ENCODE measurements at regions not wholly inside any gene's neighbourhood (a gene's known extent, or its start where the extent isn't known, plus 50 kb on each side); places are given as distances from the start of the nearest gene placed in this dataset.

DNA sequence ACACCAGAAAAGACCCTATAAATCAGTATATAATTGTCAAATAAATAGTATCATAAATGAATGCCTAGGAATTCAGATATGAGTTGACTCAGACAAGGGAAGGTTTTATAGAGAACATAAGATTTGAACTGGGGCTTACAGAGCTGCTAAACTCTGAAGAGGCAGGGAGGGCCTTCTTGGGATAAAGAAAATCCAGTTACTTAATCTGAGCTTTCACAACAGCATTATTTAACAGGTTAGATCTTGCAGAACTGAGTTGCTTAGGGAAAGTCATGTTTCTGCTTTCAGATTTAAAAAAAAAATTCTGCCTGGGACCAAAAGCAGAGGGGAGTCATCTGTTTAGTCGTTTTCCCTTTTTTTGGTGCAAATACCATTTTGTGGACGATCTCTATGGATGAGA, 594.8 kb upstream of the FZD8 start:
- no peak overlapping the region for H2AFZ ChIP-seq (ENCODE audit: low read depth)
- H3K9ac ChIP-seq, result no peak overlapping the region
- no peak overlapping the region for H3K4me2 ChIP-seq
- no peaks in the 10 kb centered on the region for H3K27me3 ChIP-seq (ENCODE audit: insufficient read depth, low read depth)
- H4K20me1 ChIP-seq (ENCODE audit: insufficient read depth), result no peaks in the 10 kb centered on the region
- H3K4me1 ChIP-seq (ENCODE audit: low read depth, poor library complexity, severe bottlenecking), result no peaks in the 10 kb centered on the region
- no peak overlapping the region for H3K4me3 ChIP-seq (IDR thresholded peaks at IDR 0.05; ENCODE audit: insufficient read depth, low read depth, low read length)
- H3K79me2 ChIP-seq (ENCODE audit: insufficient read depth, low read depth), result no peaks in the 10 kb centered on the region
- H3K36me3 ChIP-seq (ENCODE audit: insufficient read depth), result no peaks in the 10 kb centered on the region
- TF ChIP-seq, protein P1, sequence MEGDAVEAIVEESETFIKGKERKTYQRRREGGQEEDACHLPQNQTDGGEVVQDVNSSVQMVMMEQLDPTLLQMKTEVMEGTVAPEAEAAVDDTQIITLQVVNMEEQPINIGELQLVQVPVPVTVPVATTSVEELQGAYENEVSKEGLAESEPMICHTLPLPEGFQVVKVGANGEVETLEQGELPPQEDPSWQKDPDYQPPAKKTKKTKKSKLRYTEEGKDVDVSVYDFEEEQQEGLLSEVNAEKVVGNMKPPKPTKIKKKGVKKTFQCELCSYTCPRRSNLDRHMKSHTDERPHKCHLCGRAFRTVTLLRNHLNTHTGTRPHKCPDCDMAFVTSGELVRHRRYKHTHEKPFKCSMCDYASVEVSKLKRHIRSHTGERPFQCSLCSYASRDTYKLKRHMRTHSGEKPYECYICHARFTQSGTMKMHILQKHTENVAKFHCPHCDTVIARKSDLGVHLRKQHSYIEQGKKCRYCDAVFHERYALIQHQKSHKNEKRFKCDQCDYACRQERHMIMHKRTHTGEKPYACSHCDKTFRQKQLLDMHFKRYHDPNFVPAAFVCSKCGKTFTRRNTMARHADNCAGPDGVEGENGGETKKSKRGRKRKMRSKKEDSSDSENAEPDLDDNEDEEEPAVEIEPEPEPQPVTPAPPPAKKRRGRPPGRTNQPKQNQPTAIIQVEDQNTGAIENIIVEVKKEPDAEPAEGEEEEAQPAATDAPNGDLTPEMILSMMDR (conservative IDR thresholded peaks at IDR 0.05; ENCODE audit: low read depth, low read length), result no peak
- H3K27ac ChIP-seq, result no peak overlapping the region

DNA sequence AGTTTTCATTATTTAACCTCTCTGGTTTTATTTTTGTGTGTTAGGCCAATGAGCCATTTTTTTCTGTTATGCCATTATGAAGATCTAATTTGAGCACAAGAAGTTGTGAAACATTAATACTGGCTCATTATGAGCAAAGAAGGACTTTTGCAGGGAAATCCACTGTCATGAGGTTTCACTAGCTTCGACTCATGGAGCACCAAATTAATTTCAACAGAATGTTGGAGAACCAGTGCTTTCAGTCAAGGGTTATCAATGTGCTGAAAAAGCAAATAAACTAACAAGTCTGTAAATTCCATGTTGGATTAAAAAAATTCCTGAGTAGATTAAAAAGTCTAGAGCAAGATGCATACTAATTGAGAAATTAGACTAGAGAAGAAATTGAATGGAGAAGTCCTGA, 594.2 kb upstream of the FZD8 start:
- H3K4me1 ChIP-seq (ENCODE audit: low read depth, poor library complexity, severe bottlenecking), result no peaks in the 10 kb centered on the region
- H3K4me2 ChIP-seq, result no peak overlapping the region
- no peak overlapping the region for H3K4me3 ChIP-seq (IDR thresholded peaks at IDR 0.05; ENCODE audit: insufficient read depth, low read depth, low read length)
- TF ChIP-seq, protein P1 (conservative IDR thresholded peaks at IDR 0.05; ENCODE audit: low read depth, low read length), result no peak
- H3K27me3 ChIP-seq (ENCODE audit: insufficient read depth, low read depth), result no peaks in the 10 kb centered on the region
- H2AFZ ChIP-seq (ENCODE audit: low read depth), result no peak overlapping the region
- no peaks in the 10 kb centered on the region for H3K79me2 ChIP-seq (ENCODE audit: insufficient read depth, low read depth)
- no peaks in the 10 kb centered on the region for H3K36me3 ChIP-seq (ENCODE audit: insufficient read depth)
- no peak overlapping the region for H3K9ac ChIP-seq
- H3K27ac ChIP-seq, result no peak overlapping the region
- H4K20me1 ChIP-seq (ENCODE audit: insufficient read depth), result no peaks in the 10 kb centered on the region

DNA sequence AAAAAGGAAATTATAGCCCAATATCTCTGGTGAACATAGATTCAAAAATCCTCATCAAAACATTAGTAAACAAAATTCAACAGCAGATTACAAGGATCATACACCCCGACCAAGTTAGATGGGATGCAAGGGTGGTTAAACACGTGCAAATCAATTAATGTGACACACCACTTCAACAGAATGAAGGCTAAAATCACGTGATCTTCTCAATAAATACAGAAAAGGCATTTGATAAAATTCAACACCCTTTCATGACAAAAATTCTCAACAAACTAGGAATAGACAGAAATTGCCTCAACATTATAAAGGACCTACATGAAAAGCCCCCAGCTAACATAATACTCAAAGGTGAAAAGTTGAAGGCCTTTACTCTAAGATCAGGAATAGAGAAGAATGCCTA, 590.8 kb upstream of the FZD8 start:
- H3K9ac ChIP-seq, result no peak overlapping the region
- H2AFZ ChIP-seq (ENCODE audit: low read depth), result no peak overlapping the region
- H3K36me3 ChIP-seq (ENCODE audit: insufficient read depth), result no peaks in the 10 kb centered on the region
- H3K4me3 ChIP-seq (IDR thresholded peaks at IDR 0.05; ENCODE audit: insufficient read depth, low read depth, low read length), result no peak overlapping the region
- no peaks in the 10 kb centered on the region for H3K79me2 ChIP-seq (ENCODE audit: insufficient read depth, low read depth)
- no peaks in the 10 kb centered on the region for H3K4me1 ChIP-seq (ENCODE audit: low read depth, poor library complexity, severe bottlenecking)
- no peaks in the 10 kb centered on the region for H4K20me1 ChIP-seq (ENCODE audit: insufficient read depth)
- H3K4me2 ChIP-seq, result no peak overlapping the region
- H3K27ac ChIP-seq, result no peak overlapping the region
- H3K27me3 ChIP-seq (ENCODE audit: insufficient read depth, low read depth), result no peaks in the 10 kb centered on the region
- TF ChIP-seq, protein P1 (conservative IDR thresholded peaks at IDR 0.05; ENCODE audit: low read depth, low read length), result no peak

DNA sequence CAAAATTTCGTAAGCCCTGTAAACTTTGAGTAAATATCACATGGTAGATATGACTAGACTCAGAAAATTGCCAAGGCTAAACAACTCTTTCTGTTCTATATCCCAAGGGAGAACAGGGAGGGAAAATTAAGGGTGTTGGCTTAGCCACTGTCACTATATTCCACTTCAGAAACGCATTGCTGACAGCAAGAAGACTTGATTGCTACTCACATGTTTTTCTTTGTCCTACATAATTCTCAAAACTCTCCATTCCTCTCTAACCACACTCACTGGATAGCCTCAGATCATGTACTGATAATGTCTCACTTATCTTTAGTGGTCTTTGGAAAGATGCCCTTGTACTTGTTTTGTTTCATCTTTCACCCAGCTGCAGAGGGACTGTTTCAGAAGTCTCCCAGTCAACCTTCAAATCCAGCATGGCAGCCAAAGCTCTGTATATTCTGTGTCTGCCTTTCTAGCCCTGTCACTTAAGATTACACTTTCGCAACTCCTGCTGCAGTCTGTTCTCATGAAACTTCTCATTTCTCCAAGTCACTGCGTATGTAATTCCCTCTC, 582.4 kb upstream of the FZD8 start:
- Histone ChIP-seq H3K79me2 (ENCODE audit: insufficient read depth, low read depth) (no peaks in the 10 kb centered on the region), H3K27ac (no peak overlapping the region), H3K9ac (no peak overlapping the region), H4K20me1 (ENCODE audit: insufficient read depth) (no peaks in the 10 kb centered on the region), H3K27me3 (ENCODE audit: insufficient read depth, low read depth) (no peaks in the 10 kb centered on the region), H3K36me3 (ENCODE audit: insufficient read depth) (no peaks in the 10 kb centered on the region), H3K4me3 (IDR thresholded peaks at IDR 0.05; ENCODE audit: insufficient read depth, low read depth, low read length) (no peak overlapping the region), H3K4me1 (ENCODE audit: low read depth, poor library complexity, severe bottlenecking) (no peaks in the 10 kb centered on the region), H3K4me2 (no peak overlapping the region), H2AFZ (ENCODE audit: low read depth) (no peak overlapping the region)
- TF ChIP-seq, protein P1 (conservative IDR thresholded peaks at IDR 0.05; ENCODE audit: low read depth, low read length), result no peak

Measured in KMS-11 (cell line).